NCI-H2107 treated with DMSO at 0.1 percent for 48 hours (cell line): ENCODE measurements at regions not wholly inside any gene's neighbourhood (a gene's known extent, or its start where the extent isn't known, plus 50 kb on each side); places are given as distances from the start of the nearest gene placed in this dataset.

Source experiments
- DNase-seq: peaks from one replicate; lab custom pipeline; 2025; ENCODE audit not compliant: unreplicated experiment; lab: John Stamatoyannopoulos, UW

- no peak for DNase-seq
These were observed 666.8 kb upstream of the GRAMD2B start for GRCh38 chr5:125756456-125756855.

GRCh38 chr5:125766706-125767105 is 656.5 kb upstream of the GRAMD2B start:
- no peak for DNase-seq

- DNase-seq = no peak
These were observed 647.3 kb upstream of the GRAMD2B start for GRCh38 chr5:125775896-125776295.

GRCh38 chr5:125776656-125777139 is 646.5 kb upstream of the GRAMD2B start:
- DNase-seq = no peak

GRCh38 chr5:125778791-125779190 is 644.4 kb upstream of the GRAMD2B start:
- no peak for DNase-seq

GRCh38 chr5:125785407-125785806 is 637.8 kb upstream of the GRAMD2B start:
- DNase-seq = no peak

- DNase-seq = no peak
These were observed 637.2 kb upstream of the GRAMD2B start for GRCh38 chr5:125786021-125786420.

- DNase-seq = no peak
These were observed 629.7 kb upstream of the GRAMD2B start for GRCh38 chr5:125793470-125793869.

GRCh38 chr5:125794922-125795321 is 628.3 kb upstream of the GRAMD2B start:
- no peak for DNase-seq

- no peak for DNase-seq
These were observed 624.9 kb upstream of the GRAMD2B start for GRCh38 chr5:125798307-125798706.

GRCh38 chr5:125812651-125813050 is 610.6 kb upstream of the GRAMD2B start:
- no peak for DNase-seq

GRCh38 chr5:125813221-125813974 is 609.8 kb upstream of the GRAMD2B start:
- no peak for DNase-seq

GRCh38 chr5:125814119-125814518 is 609.1 kb upstream of the GRAMD2B start:
- DNase-seq = no peak

GRCh38 chr5:125823572-125823971 is 599.6 kb upstream of the GRAMD2B start:
- no peak for DNase-seq

GRCh38 chr5:125826214-125826613 is 597.0 kb upstream of the GRAMD2B start:
- DNase-seq = no peak

- DNase-seq = no peak
These were observed 593.9 kb upstream of the GRAMD2B start for GRCh38 chr5:125829349-125829748.

GRCh38 chr5:125833398-125833797 is 589.8 kb upstream of the GRAMD2B start:
- DNase-seq = no peak

- no peak for DNase-seq
These were observed 588.6 kb upstream of the GRAMD2B start for GRCh38 chr5:125834438-125835115.

GRCh38 chr5:125835293-125836172 is 587.7 kb upstream of the GRAMD2B start:
- DNase-seq = no peak

GRCh38 chr5:125836256-125836655 is 587.0 kb upstream of the GRAMD2B start:
- no peak for DNase-seq

GRCh38 chr5:125837866-125838265 is 585.3 kb upstream of the GRAMD2B start:
- DNase-seq = no peak
